ENCODE measurements at regions not wholly inside any gene's neighbourhood (a gene's known extent, or its start where the extent isn't known, plus 50 kb on each side); places are given as distances from the start of the nearest gene placed in this dataset.

DNA sequence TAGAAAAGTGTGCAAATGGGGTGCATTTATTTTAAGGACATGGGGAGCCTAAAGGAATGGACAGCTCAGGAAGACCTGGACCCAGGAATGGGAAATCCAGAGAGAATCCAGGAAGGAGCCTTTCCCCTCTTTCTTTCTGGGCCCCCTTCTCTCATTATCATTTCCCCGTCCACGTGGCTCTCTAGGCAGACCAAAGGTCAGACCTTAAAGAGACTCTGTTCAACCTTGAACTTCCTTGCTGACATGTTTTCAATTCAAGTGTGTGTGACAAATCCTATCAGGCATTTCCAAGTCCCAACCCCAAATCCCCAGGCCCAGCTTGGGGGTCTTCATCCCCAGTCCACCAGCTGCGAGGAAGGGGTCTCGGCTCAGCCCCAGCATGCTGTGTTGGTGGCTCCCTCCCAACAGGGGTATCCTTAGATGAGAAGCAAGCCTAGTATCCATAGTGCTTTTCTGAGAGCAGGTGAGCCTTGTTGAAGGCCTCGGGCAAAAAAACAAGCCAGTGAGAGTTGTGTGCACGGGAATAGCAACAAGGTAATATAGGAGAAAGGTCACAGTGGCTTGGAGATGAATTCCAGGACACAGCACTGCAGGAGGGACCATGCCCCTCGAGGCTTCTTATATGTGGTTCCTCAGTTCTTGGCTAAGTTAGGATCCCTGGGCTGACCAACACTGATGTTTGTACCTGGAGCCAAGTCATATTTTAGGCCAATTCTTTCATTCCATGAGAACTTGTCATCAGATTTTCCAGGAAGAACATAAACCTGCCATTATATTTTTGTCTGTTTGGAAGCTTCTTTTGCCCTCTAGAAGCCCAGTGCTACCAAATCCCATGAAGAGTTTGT lies 130.0 kb downstream of the ASB7 start:
- TF ChIP-seq, protein P1, sequence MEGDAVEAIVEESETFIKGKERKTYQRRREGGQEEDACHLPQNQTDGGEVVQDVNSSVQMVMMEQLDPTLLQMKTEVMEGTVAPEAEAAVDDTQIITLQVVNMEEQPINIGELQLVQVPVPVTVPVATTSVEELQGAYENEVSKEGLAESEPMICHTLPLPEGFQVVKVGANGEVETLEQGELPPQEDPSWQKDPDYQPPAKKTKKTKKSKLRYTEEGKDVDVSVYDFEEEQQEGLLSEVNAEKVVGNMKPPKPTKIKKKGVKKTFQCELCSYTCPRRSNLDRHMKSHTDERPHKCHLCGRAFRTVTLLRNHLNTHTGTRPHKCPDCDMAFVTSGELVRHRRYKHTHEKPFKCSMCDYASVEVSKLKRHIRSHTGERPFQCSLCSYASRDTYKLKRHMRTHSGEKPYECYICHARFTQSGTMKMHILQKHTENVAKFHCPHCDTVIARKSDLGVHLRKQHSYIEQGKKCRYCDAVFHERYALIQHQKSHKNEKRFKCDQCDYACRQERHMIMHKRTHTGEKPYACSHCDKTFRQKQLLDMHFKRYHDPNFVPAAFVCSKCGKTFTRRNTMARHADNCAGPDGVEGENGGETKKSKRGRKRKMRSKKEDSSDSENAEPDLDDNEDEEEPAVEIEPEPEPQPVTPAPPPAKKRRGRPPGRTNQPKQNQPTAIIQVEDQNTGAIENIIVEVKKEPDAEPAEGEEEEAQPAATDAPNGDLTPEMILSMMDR (IDR thresholded peaks at IDR 0.05): no peak
- no peak for TF ChIP-seq EP300 (IDR thresholded peaks at IDR 0.05)

All from ovary (tissue), 3 donors.